ENCODE measurements at regions not wholly inside any gene's neighbourhood (a gene's known extent, or its start where the extent isn't known, plus 50 kb on each side); places are given as distances from the start of the nearest gene placed in this dataset.

- no peak for DNase-seq (ENCODE audit: extremely low spot score in 2 of 2)
- H3K27me3 ChIP-seq = no peaks in the 10 kb centered on the region
- TF ChIP-seq CTCF (IDR thresholded peaks at IDR 0.05) = no peak
- no peak for TF ChIP-seq POLR2AphosphoS5 (IDR thresholded peaks at IDR 0.05; ENCODE audit: insufficient read depth in 1 of 2, low read depth in 1 of 2)
- no peak for TF ChIP-seq POLR2A (IDR thresholded peaks at IDR 0.05)
- H3K4me1 ChIP-seq = no peaks in the 10 kb centered on the region
- H3K9me3 ChIP-seq = no peaks in the 10 kb centered on the region
- no peaks in the 10 kb centered on the region for H3K36me3 ChIP-seq
- no peak overlapping the region for H3K27ac ChIP-seq
- no peak overlapping the region for H3K4me3 ChIP-seq
- intact Hi-C loops (cut with DNase I) = no loop called here
These were observed 664.2 kb downstream of the SORCS1 start for GRCh38 chr10:106500041-106500924.

GRCh38 chr10:106499448-106499847 is 665.1 kb downstream of the SORCS1 start:
- no peak for TF ChIP-seq POLR2A (IDR thresholded peaks at IDR 0.05)
- no peak for TF ChIP-seq POLR2AphosphoS5 (IDR thresholded peaks at IDR 0.05; ENCODE audit: insufficient read depth in 1 of 2, low read depth in 1 of 2)
- no peak for TF ChIP-seq CTCF (IDR thresholded peaks at IDR 0.05)
- no peaks in the 10 kb centered on the region for H3K9me3 ChIP-seq
- H3K27ac ChIP-seq = no peak overlapping the region
- no peaks in the 10 kb centered on the region for H3K4me1 ChIP-seq
- intact Hi-C loops (cut with DNase I) = no loop called here
- no peaks in the 10 kb centered on the region for H3K27me3 ChIP-seq
- no peaks in the 10 kb centered on the region for H3K36me3 ChIP-seq
- no peak overlapping the region for H3K4me3 ChIP-seq
- DNase-seq (ENCODE audit: extremely low spot score in 2 of 2) = no peak

- H3K27me3 ChIP-seq = no peaks in the 10 kb centered on the region
- H3K4me1 ChIP-seq = no peaks in the 10 kb centered on the region
- TF ChIP-seq CTCF (IDR thresholded peaks at IDR 0.05) = no peak
- no peak for TF ChIP-seq POLR2AphosphoS5 (IDR thresholded peaks at IDR 0.05; ENCODE audit: insufficient read depth in 1 of 2, low read depth in 1 of 2)
- TF ChIP-seq POLR2A (IDR thresholded peaks at IDR 0.05) = no peak
- intact Hi-C loops (cut with DNase I) = no loop called here
- H3K4me3 ChIP-seq = no peak overlapping the region
- H3K9me3 ChIP-seq = no peaks in the 10 kb centered on the region
- no peak overlapping the region for H3K27ac ChIP-seq
- DNase-seq (ENCODE audit: extremely low spot score in 2 of 2) = no peak
- H3K36me3 ChIP-seq = no peaks in the 10 kb centered on the region
These were observed 665.8 kb downstream of the SORCS1 start for GRCh38 chr10:106498675-106499074.

GRCh38 chr10:106495931-106496330 is 668.6 kb downstream of the SORCS1 start:
- intact Hi-C loops (cut with DNase I) = no loop called here
- DNase-seq (ENCODE audit: extremely low spot score in 2 of 2) = no peak
- H3K9me3 ChIP-seq = no peaks in the 10 kb centered on the region
- no peak overlapping the region for H3K4me3 ChIP-seq
- TF ChIP-seq POLR2AphosphoS5 (IDR thresholded peaks at IDR 0.05; ENCODE audit: insufficient read depth in 1 of 2, low read depth in 1 of 2) (no peak), CTCF (IDR thresholded peaks at IDR 0.05) (no peak), POLR2A (IDR thresholded peaks at IDR 0.05) (no peak)
- no peaks in the 10 kb centered on the region for H3K27me3 ChIP-seq
- no peaks in the 10 kb centered on the region for H3K36me3 ChIP-seq
- no peak overlapping the region for H3K27ac ChIP-seq
- H3K4me1 ChIP-seq = no peaks in the 10 kb centered on the region

GRCh38 chr10:106493751-106494150 is 670.8 kb downstream of the SORCS1 start:
- H3K4me1 ChIP-seq = no peaks in the 10 kb centered on the region
- H3K36me3 ChIP-seq = no peaks in the 10 kb centered on the region
- no peak for DNase-seq (ENCODE audit: extremely low spot score in 2 of 2)
- no peaks in the 10 kb centered on the region for H3K27me3 ChIP-seq
- no peak overlapping the region for H3K27ac ChIP-seq
- no peak overlapping the region for H3K4me3 ChIP-seq
- TF ChIP-seq CTCF (IDR thresholded peaks at IDR 0.05) = no peak
- no peak for TF ChIP-seq POLR2AphosphoS5 (IDR thresholded peaks at IDR 0.05; ENCODE audit: insufficient read depth in 1 of 2, low read depth in 1 of 2)
- intact Hi-C loops (cut with DNase I) = no loop called here
- no peaks in the 10 kb centered on the region for H3K9me3 ChIP-seq
